Nucleus accumbens (tissue), 56 donors: ENCODE measurements at regions not wholly inside any gene's neighbourhood (a gene's known extent, or its start where the extent isn't known, plus 50 kb on each side); places are given as distances from the start of the nearest gene placed in this dataset.

ENCODE experiments used
- DNase-seq, 56 donors: peaks; one replicate each; lab custom pipeline; 2025; lab: John Stamatoyannopoulos, UW

DNA sequence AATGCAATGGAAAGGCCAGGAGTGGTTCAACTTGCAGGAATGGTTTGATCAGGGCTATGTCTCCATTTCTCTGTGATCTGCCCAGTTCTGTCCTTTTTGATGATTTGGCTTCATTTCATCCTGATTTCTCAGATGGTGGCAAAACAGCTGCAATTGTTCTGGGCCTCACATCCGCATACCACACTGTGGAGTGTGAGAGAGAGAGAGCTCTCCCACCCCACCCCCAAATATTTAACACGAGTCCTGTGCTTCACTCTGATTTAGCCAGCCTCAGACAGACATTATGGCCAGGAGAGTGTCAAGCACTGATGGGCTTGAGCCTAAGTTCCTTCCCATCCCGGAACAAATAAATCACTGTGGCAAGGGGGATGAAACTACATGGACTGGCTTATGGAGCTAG lies 284.6 kb downstream of the CDC5L start:
- no peak for DNase-seq

DNA sequence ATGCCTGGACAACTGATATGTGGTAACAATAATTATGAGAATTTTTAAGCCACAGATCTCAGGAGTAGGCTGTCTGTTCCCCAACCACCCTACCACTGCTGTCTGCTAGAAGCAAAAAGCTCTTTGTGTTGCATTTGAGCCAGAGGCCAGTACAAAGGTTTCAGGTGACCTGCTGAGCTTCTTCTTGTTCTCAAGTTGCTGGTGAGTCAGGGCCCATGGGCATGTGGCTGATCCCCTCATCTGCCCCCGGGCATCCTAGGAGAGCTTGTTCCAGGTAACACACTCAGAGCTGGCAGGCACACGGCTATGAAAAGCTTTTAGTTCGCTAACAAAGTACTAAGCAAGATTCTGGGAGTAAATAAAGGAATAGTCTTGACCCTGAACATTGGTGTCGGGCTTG lies 285.3 kb downstream of the CDC5L start:
- no peak for DNase-seq

DNA sequence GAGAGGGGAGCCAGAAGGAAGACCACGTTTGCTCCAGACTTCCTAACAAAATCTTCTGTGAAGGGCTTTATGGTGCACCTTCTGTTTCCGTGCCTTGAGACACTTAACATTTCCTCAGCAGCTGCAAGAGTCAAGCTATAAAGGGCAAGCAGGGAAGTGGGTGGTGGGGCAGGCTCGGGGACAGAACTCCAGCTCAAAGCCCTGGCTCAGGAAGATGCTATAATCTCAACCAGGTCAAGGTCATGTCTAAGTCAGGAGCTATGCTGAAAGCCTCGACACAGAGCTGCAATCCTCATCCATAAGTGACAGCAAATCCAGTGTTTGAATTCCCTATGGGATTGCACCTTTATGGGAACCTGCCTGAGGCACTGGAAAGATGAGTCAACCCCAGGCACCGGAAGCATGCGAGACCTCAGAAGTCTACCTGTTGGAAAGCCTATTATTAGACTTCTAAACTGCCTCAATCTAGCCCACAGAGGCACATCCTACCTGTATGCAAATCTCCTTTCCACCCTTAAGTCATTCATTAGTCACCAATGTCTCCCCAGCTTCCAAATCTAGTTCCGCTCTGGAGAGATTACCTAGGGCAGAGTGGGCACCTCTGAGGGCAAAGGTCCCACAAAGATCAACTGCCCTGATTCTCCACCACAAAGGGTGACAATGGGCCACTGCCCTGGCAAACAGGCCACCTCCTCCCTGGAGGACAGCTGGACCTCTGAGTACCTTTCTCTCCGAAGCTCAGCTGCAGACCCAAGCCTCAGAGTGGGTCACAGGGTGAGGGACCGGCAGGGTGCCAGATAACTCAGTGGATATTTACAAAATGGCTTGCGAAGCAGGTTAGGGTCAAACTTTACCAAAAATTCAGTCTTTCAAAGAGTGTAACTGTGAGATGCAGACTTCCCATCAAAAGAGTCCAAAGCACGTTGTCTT lies 287.0 kb downstream of the CDC5L start:
- DNase-seq: peak in 15 of 56 donors; percentile 3 to 47 (median 16)

DNA sequence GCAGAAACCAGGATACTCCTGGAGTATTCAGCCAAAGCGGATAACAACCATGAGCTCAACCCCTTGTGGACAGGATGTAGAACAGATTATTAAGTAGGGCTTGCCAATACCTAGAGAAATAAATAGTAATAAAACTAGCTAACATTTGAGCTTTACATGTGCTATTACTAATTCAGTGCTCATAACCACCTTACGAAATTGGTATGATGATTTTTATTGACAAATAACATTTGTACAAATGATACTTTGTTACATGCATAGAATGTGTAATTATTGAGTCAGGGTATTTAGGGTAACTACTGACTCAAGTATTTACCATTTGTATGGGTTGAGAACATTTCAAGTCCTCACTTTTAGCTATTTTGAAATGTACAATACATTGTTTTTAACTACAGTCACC lies 287.9 kb downstream of the CDC5L start:
- no peak for DNase-seq

DNA sequence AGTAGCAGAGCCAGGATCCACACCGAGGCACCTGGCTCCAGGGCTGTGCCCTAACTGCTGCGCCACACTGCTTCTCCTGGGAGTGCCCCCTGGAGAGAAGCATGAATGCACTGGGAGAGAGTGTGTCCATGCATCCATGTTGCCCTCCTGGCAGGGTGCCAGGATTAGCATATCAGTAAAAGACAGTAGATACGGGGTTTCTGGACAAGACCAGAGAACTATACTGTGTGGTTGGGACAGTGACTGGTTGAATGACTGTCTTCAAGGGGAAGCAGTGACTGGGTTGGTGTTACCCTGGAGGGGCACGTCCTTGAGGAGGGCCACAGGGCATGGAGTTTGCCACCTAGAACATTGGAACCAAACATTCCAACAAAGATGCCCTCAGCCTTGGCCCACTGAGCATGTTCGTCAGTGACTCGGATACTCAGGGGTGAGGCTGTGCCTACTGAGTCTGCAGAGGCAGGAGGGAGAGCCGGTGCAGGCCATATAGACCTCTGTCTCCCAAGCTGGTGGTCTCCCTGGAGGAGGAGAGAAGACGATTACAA lies 288.8 kb downstream of the CDC5L start:
- DNase-seq: no peak

DNA sequence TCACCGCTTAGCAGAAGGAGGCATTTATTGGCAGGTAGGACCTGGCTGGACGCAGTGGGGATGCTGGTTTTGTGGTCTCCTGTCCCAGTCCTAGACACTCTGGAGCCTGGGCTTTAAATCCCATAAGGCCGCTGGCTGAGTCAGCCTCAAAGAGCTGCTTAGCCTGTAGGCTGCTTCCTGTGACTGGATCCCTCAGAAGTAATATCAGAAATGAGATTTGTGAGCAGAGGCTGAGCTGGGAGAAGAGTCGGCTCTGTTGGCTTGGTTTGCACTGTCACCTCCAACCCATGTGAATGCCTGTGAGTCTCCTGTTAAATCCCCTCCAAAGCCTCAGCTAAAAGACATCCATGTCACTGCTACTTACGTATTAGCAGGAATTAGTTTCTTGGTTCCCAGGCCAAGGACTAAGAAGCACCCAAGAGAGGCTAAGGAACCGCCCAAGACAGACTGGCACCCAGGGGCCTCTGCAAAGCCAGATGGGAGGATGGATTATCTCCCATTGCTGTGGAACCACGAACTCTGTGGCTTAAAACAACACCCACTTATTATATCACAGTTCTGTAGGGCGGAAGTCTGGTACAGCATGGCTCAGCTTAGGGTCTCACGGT lies 289.4 kb downstream of the CDC5L start:
- DNase-seq: no peak

DNA sequence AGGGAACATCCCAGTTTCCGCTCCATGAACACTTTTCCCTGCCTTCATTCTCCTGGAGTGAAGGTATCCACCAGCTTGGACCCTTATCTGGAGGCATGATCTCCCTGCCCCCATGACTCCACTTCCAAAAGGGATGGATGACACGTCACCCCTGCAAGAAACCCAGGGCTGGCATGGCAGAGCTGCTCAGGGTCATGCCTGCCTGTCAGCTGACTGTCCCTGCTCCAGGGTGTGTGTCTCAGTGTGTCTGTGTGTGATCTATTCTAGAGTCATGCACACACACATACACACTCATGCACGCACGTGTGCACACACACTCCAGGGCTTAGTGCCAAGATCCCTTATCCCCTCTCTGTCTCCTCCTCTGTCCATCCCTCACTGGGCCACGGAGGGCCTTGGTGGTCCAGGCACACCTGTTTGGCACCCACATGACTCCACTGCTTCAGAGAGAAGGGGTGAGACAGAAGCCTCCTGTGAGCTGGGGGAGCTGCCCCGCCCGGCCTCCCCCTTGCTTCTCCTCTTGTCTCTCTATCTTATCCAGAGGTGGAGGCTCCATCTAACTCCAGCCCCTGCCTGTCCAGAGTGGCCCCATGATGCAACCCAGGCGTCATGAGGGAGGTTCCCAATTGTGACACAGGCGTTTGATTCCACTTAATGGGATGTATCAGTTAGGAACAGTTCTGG lies 290.9 kb downstream of the CDC5L start:
- DNase-seq: no peak

DNA sequence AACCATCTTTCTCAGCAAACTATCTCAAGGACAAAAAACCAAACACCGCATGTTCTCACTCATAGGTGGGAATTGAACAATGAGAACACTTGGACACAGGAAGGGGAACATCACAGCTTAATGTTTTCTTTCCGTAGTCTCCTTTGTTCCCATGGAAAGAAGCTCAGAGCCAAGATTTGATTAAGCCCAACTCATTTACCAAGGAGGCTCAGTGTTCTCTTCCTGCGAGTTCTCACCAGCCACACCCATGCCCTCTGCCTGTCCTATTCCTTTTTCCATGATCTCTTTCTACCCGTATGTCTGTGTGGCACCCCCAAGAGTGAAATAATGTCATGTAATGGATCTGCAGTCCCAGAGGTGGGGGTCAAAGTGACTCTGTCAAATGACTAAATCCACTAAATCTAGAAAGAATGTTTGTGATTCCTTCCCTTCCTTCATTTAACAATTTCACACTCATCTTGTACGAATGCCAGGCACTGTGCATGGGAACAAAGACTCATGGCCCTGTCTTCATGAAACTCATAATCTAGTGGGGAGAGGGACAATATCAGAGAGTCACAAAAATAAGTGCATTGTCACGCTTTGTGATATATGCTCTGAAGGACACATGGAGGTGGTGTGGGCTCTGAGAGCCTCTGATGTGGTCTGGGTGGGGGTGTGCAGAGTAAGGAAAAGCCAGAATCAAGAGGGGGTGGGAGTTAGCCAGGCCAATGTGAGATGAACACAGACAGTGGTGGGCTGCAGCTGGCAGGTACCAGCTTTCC lies 292.1 kb downstream of the CDC5L start:
- no peak for DNase-seq

DNA sequence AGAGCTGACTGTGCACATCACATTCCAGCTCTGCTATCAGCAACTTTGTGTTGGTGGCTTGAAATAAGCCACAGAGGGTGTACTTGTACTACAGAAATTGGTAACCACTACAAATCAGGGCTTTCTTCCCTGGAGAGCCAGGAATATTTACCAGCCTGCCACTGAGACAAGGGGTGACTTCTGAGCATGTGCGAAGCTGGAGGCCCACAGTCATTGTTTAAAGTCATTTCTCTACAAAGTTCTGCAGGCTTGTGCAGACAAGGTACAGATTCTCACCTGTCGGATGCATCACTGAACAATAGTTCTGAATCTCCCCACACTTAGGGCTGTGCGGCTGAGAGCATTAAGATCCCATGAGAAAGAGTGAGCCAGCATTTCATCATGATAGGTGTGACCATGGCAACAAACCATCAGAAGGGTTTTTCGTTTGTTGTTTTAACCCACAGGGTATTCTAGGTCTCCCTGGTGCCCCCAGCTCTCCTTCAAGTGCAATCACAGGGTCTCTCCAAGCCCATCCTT lies 292.8 kb downstream of the CDC5L start:
- DNase-seq: no peak

DNA sequence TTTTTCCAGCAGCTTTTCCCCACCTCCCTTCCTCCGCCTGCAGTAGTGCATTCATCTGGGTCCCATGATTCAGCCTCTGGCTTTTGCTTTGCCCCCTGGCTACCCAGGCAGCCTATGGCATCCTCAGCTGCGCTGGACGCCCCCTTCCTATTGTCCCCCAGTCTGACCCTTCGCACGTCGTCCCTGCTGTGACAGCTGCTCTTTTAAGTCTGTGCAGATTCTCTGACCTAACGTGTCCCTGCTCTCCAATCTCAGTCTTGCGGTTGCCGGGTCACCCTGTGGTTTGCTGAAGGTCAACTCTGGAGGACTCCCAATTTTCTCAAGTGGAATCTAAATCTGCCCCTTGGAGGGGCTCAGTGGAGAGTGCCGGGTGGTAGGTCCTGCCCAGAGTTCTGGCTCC lies 294.3 kb downstream of the CDC5L start:
- DNase-seq: no peak

DNA sequence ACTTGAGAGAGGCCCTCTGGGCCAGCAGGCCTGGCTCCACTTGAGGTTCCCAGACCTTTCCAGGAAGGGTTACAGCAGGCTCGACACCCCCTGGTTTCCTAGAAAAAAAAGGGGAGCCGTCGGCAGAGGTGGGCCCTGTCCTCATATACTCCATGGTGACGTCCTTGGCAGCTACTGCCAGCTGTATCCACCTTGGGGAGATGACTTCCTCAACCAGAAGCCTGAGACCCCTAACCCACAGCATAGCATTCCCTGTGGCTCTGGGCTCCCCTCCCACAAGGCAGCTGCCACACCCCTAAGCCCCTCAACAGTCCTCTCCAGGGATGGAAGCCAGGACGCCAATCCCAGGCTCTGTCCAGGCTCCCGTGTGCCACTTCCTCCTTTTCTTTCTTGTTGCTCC lies 294.8 kb downstream of the CDC5L start:
- no peak for DNase-seq

DNA sequence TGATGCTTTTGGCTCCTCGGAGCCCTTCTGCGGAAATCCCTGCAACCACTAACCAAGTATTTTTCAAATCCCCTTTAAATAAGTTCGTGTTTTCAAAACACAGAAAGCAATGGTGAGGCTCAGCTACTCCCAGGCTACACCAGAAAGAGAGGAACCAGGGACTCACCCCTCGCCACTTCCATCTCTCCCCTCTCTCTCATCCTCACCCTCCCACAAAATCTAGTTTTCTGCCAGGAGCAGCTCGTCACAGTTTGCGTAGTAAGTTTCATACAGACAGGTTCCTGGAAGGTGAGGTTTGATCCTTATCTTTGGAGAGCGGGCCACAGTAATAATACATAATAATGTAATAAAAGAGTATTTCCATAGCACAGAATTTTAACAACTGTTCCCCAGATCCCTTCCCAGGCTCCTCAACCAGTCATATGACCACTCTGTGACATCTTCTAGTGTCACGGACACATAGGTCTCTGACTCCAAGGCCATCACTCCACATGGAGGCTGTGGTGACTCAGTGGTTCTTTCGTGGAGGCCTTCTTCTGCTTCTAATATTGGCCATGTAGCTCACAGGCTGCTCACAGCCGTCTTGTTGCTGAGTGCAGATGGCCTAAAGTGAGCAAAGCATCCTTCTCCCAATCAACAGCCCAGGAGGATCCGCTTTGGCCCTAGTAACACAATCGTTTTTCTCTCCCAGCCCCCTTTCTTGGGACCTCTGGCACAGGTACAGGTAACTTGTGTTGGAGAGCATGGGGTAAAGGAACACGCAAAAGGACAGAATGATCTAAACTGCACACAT lies 295.7 kb downstream of the CDC5L start:
- no peak for DNase-seq

DNA sequence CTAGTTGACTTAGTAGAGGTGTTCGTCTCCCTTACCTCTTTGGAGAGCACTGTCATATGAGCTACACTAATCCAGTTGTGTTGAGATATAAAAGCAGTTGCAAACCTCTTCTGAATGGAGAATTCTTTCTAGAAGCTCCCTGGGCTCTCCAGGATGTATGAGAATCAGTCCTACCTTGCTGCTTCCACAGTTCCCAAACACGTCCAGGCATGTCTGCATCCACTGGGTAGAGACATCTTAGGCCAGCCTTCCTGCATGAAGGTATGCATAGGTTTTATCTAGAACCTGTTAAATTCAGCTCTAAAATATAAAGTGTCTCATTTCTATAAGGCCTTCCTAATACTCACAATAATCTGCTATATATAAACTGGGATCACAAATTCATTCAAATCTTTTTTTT lies 297.7 kb downstream of the CDC5L start:
- no peak for DNase-seq

DNA sequence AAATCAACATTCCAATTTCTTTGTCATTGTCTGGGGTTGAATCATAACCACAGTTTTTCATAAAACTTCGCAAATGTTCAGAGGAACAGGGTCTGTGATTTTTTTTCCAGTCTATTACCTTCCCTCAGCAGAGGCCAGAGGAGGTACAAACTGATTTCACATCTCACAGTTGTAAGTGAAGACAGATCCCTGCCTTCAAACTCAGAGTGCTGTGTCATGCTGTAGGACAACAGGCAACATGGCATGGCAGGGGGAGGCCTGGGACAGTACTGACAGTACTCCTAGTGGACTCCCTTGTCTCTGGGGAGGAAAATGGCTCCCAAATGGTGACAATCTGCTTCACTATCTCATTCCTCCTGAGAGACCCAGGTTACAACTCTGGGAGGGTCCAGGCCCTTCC lies 308.6 kb downstream of the CDC5L start:
- no peak for DNase-seq

DNA sequence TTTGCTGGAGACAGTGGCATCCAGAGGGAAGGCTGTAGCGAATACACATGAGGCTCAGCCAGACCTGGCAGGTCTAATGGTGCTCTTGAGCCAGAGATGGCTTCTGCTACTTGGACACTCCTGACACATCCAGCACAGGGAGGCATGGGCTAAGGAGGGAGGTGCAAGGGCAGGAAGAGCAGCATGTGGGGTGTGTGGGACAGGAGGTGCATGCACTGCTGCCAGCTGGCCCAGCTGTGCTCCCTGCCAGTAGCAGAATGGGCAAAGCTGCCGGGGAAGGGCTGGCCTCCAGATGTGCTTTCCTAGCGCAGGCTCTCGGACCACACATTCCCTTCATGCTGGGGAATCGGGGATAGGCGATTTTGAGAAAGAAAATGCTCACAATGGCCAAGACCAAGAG lies 309.2 kb downstream of the CDC5L start:
- DNase-seq: no peak

DNA sequence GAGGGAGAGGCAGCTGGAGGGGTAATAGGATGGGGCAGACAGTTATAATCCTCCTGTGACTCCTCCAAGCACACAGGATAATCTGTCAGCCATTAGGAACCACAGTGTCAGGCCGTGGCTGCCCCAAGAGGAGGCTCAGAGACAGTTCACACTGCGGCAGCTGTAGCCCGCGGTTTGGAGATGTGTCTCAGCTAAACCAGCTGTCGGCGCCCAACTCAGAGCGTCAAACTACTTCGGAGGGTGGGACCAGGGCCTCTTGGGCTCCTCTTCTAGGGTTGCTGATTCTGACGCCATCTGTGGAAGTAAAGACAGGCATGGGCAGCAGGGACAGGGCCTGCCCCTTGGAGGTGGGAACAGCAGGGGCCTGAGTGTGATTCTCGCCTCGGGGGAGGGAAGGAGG lies 309.8 kb downstream of the CDC5L start:
- DNase-seq: no peak

DNA sequence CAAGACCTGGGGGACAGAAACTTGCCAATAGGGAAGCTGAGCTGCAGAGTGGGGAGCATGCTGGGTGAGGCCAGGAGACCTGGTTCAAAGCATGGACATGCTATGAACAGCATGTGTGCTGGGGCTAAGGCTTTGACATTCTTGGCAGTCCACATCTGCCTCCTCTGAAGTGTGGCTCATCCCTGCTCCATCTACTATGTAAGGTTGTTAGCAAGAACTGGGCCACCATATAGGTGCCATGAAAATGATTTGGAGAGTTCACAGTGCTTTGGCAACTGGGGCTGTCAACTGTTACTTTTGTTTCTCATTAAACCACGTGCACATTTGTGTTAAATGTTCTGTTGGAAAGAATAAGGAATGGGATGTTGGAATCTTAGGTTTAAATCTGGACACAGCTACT lies 311.1 kb downstream of the CDC5L start:
- no peak for DNase-seq

DNA sequence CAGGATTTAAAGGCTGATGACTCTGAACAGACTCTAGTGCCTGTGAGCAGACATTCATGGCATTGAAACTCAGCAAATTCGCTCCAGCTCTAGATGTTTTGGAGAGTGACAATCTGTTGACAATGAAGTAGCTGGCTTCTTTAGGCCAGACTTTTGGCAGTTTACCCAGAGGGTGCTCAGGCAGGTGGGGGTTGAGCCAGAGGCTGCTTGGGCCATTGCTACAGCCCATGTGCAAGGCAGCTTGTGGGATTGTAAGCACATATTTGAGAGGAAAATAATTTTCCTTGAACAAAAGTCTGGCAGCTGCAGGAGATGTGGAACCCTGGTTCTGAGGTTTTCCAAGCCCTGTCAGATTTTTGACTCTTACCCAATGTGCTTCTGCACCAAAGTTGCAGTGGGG lies 311.6 kb downstream of the CDC5L start:
- no peak for DNase-seq

DNA sequence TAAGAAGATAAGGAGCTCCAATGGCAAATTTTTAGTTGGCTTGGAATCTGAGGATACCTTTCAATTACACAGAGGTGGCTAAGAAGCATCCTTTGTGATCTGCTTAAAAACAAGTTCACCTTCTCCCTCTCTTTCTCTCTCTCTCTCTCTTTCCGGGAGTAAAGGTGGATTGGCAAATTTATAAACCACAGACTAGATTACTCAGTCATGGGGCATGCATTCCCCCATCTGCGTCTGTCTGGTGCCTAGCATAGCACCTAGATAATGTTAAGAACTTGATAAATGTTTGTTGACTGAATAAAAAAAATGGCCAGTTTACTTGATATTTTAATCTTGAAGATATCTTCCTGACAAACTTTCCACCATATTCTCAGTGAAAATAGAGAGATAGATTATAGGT lies 312.3 kb downstream of the CDC5L start:
- no peak for DNase-seq

DNA sequence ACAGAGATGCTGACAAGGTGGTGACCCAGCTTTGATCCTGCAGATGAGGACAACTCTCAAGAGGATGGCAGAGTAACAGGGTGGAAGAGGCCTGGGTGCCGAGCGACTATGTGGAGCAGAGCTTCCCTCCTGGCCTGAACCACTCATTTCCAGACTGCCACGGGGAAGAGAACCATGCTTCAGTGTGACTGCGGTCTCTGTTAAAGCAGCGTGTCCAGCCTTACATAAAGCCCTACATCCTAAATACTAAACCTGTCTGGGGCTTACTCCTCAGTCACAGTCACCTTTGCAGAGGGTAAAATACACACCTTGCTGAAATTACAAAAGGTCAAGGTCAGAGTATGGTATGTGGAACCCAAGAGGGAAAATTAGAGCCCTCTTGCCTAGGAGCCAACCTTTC lies 312.9 kb downstream of the CDC5L start:
- no peak for DNase-seq
